ENCODE measurements at regions not wholly inside any gene's neighbourhood (a gene's known extent, or its start where the extent isn't known, plus 50 kb on each side); places are given as distances from the start of the nearest gene placed in this dataset.

GRCh38 chr9:27755846-27756245 lies 182.6 kb upstream of the C9orf72 start:
- DNase-seq = no peak

DNA sequence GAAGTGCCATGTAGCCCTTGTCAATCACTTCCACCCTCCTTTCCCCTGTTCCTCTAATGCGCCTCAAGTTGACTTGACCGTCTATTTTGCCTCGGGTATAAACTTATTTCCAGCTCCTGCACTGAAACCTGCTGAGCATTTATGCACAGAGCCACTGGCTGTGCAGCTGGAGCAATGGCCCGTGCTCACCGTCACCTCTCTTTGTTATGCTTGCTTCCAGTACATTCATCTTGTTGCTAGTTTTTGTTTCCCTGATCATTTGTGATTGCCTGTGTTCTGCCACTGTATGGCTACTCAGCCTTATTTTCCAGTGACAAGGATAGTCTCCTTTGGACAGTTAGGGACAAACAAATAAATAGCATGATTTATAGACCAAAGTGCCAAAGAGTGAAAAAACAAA lies 183.1 kb upstream of the C9orf72 start:
- DNase-seq = no peak

DNA sequence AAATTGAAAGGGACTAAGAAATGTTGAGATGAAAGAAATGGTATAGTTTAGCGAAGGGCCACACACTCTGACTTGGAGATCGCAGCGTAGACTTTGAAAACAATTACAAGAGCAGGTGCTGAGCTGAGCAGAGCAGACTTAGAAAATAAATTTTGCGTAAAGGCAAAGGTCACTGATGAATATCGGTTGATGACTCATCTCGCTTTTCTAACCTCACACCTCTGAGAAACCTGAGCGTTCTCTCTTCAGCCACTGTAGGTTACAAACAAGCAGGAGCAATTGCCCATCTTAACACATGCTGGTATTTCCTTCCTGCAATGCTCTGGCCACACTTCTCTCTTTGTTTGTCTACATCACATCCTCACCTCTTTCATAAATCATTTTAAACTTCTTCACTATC lies 190.6 kb upstream of the C9orf72 start:
- DNase-seq = no peak

DNA sequence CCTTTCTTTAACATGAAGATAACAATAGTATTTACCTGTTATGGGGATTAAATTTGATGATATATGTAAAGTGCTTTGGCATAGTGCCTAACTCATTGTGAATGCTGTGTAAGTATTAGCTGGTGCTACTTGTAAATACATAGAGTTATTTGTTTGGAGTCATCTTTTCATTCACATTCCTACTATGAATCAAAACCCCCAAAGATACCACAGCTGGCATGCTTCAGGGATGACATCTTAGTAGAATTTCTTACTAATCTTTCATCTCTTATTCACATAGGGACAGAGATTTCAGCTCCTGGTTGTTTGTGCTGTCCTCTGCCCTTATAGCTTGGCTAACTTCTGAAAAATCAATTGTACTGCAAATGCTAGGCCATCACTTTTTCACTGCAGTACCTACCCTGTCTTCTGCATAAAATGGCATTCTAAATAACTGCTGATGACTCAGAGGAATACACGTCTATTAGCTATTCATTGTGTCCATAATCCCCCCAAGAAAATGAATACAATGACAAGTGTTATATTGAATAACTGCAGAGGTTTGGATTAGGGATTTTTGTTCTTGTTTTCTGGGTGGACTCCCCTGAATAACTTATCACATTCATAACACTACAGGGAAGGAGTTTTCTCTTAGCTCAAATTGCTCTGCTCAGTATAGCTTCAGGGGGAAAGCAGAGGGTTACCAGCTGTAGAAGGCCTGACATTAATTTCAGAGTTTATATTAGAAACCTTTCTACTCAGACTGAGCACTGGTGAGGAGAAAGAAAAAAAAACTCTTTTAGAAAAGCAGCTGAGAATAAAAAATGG lies 192.2 kb upstream of the C9orf72 start:
- DNase-seq = no peak

DNA sequence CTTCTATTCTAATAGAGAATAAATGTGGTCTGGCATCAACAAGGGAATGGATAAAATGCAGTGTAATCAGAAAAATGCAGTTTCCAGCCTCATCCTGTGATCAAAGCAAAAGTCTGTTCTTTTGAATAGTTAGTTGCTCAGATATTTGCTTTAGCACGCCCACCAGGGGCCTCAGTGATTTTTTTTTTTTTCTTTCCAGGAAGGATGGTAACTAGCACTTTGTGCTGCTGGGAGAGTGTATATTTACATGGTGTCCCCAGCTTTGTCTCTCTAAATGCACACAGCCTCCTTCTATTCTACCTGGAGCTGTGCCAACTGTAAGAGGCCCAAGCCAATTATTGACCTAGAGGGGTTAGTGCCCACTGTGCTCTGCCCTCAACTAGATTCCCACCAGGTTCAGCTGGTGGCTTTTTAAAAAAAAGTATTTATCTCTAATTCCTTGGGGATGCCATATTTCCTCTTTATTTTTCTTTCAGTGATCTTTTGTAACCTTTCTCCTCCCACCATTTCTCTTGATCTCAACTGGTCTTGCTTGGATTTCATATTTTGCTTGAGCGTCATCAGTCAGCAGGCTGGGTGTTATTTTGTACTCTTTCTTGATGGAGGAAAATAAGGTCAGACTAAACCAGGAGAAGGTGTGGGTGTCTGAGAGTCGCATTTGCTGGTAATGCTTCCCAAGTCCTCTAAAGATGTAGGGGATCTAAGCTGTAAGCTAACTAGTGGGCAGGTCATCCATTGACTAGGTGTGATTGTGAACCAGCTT lies 193.0 kb upstream of the C9orf72 start:
- DNase-seq = no peak

DNA sequence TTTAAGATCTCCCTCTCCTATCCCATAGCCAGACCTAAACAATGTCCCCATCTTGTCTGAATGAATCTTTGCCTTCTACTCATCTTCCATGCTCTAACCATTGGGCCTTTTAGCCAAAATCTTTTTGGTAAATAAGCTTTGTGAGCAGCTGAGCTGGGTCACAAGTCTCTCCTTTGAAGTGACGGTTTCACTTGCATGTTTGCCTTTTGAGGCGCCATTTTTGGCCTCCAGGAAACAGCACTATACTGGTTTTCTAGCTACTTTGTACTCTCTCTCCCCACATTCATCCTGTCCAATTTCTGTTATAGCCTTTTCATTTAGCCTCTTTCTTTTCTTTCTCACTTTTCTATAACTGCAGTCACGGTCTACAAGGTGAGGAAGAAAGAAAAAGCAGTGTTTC lies 195.5 kb upstream of the C9orf72 start:
- DNase-seq = no peak

DNA sequence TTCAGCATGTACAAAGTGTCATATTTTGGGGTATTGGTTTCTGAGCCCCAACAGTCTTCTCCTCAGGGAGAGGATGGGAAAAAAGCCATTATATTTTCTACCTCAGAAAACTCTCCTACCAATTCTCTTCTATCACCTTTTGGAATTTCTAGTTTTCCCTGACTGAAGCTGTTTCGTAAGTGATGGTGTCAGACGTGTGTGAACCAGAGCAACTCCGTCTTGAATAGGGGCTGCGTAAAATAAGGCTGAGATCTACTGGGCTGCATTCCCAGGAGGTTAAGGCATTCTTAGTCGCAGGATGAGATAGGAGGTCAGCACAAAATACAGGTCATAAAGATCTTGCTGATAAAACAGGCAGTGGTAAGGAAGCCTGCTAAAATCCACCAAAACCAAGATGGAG lies 197.3 kb upstream of the C9orf72 start:
- DNase-seq = no peak

GRCh38 chr9:27771803-27772545 lies 198.7 kb upstream of the C9orf72 start:
- no peak for DNase-seq

- no peak for DNase-seq
Observed at GRCh38 chr9:27784847-27785713, 211.8 kb upstream of the C9orf72 start.

GRCh38 chr9:27785714-27786100 lies 212.4 kb upstream of the C9orf72 start:
- DNase-seq = no peak

- DNase-seq = no peak
Observed at GRCh38 chr9:27787891-27788290, 214.6 kb upstream of the C9orf72 start.

DNA sequence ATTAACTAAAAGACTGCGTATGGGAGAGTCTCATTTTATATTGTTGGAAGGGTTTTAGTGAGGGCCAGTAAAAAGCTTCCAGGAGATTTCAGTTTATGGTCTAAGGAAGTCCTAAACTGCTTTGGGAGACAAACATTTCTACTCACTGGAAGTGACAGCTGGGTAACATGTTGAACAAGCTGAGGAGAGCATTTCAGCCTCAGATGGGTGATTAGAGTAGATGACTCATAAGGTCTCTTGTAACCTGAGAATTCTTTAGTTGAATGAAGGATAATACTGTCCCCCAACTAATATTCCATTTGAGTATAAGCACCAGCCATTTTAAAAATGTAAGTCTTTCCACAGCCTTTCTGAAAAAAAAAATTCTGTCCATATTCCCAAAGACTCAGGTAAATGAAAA lies 218.0 kb upstream of the C9orf72 start:
- DNase-seq = no peak

- no peak for DNase-seq
Observed at GRCh38 chr9:27792971-27793689, 219.8 kb upstream of the C9orf72 start.

DNA sequence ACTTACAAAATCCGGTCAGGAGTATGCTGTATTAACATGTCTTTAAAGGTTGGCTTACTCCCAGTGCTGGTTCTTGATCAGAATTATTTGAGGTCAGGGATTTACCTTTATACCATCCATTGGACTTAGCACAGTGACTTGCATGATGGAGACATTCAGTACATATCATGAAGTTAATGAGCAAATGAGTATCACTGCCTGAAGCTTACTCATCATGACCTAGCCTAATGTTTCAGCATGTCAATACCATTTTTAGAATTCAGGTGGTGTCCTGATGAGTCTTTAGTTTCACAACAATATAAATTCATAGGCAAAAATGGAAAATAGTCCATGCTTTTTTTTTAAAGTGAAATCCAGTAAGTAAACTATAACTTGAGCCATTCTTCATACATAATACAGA lies 226.0 kb upstream of the C9orf72 start:
- DNase-seq = no peak

- DNase-seq = no peak
Observed at GRCh38 chr9:27800159-27800558, 226.9 kb upstream of the C9orf72 start.

DNA sequence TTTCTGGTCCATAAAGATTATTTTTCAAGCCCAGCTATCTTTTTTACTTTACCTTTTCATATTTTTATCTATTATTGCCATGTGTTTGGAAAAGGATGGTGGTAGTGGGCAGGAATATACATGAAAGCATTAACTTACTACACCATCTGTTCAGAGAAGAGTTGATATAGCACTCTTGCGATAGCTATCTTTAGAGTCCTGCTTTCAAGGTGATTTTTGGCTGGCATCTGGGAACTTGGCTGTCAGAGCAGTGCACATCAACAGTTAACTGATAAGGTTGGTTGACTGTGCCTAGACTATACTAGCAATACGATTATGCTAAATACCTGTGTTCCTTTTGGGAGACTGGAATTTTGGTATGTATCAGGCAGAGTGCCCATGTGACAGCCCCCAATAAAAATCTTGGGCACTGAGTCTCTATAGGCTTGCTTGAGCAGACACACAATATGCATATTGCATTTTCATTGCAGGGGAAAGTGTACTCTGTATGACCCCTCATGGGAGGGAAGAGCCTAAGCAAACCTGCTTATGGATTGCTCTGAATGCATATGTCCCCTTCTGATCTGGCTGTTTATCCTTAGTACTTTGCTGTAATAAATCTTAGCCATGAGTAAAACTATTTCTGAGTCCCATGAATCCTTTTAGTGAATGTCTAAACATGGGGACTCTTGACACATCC lies 227.6 kb upstream of the C9orf72 start:
- no peak for DNase-seq

- no peak for DNase-seq
Observed at GRCh38 chr9:27801545-27801944, 228.3 kb upstream of the C9orf72 start.

DNA sequence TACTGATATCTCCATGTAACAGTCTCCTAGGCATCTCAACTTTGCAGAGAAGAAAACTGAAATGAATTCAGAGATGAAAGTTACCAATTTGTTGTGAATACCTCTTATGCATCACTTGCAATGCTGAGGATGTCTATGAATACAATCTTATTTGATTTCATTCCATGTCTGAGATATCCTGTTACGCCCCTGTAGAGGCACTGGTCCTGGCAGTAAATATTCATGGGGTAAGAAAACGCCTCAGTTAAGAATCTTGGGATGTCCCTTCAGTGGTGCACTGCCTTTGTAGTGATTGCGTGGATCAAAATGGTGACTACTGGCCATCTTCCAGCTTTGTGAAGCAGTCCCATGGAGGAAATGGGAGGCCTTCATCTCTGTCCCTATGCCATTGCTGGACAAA lies 229.1 kb upstream of the C9orf72 start:
- no peak for DNase-seq

DNA sequence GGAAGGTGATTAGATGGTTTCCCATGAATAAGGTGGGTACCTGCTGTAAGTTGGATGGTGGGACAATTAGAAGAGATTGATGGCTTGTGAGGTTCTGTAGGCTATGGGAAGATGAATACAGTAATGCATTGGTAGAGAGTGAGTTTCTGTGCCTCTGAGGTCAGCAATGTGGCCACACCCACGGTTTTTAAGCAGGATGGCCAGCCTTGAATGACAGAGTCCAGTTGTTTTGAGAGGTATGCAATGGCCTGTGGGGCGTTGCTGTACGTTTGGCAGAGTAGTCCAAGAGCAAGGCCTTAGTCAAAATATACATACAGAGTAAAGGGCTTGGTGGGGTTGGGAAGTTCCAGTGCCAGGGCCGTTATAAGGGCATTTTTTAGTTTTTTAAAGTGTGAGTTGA lies 235.6 kb upstream of the C9orf72 start:
- DNase-seq = no peak

DNA sequence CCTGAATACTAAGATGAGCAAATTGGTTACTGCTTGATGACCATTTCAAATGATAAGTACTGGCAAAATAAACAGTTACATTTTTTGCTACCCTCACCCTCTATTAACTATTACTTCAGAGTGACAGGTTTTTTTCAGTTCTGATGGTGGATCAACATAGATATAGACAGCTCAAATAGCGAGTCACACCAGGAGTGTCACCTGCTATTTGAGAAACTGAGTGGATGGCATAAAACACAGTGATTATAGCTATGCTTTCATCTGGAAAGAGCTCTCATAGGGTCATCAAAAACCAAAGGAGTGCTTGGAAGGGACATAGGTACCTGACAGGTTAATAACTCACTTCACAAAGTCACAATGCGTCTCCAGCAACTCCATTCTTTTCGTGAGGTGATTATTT lies 244.5 kb upstream of the C9orf72 start:
- DNase-seq = no peak

DNA sequence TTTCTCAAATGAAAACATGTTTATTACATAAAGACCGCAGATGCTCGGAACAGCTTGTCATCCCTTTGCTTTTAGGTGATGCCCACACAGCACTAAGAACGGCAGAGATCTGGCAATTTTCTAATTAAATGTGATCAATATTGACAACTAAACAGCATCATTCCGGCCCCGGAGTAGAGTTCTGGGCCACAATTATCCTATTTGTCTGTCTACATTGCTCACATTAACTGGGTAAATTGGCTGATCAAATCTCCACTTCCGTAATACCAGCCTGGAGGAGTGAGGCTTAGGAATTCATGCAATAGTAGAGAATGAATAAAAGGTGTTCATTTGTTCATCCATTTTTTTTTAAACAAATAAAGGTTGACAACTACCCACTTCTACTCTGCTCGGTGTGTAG lies 245.1 kb upstream of the C9orf72 start:
- no peak for DNase-seq

- DNase-seq = no peak
Observed at GRCh38 chr9:27828908-27829307, 255.6 kb upstream of the C9orf72 start.
